ENCODE measurements at regions not wholly inside any gene's neighbourhood (a gene's known extent, or its start where the extent isn't known, plus 50 kb on each side); places are given as distances from the start of the nearest gene placed in this dataset.
A peak's percentile ranks its signal among the peaks of the same experiment; 100 is the strongest.

DNA sequence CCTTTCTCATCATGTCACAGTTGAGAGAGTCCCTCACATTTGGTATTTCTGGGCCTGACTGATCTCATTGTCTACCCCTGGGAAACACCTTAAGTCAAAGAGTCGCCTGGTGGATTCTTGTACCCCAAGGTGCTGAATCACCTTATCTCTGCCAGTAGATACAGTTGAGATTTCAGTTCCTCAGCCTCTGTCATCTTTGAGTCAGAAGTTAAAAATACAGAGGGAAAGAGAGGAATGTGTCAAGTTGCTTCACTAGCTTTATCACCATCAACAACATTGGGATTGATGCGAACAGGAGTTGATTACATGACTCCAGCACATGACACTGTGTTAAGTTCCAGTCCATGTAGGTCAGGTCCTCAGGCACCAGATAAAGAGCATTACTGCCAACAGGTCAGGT, 513.0 kb downstream of the NUF2 start:
- no peak overlapping the region for H3K4me3 ChIP-seq
- H3K27me3 ChIP-seq, result no peaks in the 10 kb centered on the region
- intact Hi-C loops (cut with DNase I), result no loop called here
- no peak overlapping the region for H3K27ac ChIP-seq
- no peaks in the 10 kb centered on the region for H3K9me3 ChIP-seq
- no peaks in the 10 kb centered on the region for H3K36me3 ChIP-seq
- H3K9ac ChIP-seq (ENCODE audit: low read depth in 2 of 2, low read length in 2 of 2), result no peak overlapping the region
- H3K4me1 ChIP-seq, result no peaks in the 10 kb centered on the region
- no peak for DNase-seq
- TF ChIP-seq, protein P1, sequence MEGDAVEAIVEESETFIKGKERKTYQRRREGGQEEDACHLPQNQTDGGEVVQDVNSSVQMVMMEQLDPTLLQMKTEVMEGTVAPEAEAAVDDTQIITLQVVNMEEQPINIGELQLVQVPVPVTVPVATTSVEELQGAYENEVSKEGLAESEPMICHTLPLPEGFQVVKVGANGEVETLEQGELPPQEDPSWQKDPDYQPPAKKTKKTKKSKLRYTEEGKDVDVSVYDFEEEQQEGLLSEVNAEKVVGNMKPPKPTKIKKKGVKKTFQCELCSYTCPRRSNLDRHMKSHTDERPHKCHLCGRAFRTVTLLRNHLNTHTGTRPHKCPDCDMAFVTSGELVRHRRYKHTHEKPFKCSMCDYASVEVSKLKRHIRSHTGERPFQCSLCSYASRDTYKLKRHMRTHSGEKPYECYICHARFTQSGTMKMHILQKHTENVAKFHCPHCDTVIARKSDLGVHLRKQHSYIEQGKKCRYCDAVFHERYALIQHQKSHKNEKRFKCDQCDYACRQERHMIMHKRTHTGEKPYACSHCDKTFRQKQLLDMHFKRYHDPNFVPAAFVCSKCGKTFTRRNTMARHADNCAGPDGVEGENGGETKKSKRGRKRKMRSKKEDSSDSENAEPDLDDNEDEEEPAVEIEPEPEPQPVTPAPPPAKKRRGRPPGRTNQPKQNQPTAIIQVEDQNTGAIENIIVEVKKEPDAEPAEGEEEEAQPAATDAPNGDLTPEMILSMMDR (IDR thresholded peaks at IDR 0.05), result no peak

DNA sequence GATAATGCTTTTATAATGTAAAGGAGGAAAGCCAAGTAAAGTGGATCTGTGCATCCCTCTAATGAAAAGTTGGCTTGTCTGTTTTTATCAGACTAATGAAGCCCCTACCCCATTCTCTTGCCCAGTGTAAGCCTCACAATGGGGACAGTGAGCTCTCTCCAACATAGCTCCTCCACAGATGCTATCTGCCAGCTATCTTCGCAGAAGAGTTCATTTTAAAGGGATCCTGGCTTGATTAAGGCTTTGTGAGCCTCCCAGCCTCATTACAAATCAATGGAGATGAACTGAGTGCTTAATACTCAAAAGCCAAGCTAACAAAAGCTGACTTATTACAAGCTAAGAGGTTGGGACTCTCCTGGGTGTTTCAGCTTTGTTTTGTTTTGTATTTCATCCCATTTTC, 514.7 kb downstream of the NUF2 start:
- no peak for DNase-seq
- H3K36me3 ChIP-seq, result no peaks in the 10 kb centered on the region
- no peak overlapping the region for H3K27ac ChIP-seq
- intact Hi-C loops (cut with DNase I), result no loop called here
- H3K9ac ChIP-seq (ENCODE audit: low read depth in 2 of 2, low read length in 2 of 2), result no peak overlapping the region
- TF ChIP-seq, protein P1 (IDR thresholded peaks at IDR 0.05), result no peak
- no peak overlapping the region for H3K4me3 ChIP-seq
- H3K9me3 ChIP-seq, result no peaks in the 10 kb centered on the region
- H3K27me3 ChIP-seq, result no peaks in the 10 kb centered on the region
- H3K4me1 ChIP-seq, result no peaks in the 10 kb centered on the region

DNA sequence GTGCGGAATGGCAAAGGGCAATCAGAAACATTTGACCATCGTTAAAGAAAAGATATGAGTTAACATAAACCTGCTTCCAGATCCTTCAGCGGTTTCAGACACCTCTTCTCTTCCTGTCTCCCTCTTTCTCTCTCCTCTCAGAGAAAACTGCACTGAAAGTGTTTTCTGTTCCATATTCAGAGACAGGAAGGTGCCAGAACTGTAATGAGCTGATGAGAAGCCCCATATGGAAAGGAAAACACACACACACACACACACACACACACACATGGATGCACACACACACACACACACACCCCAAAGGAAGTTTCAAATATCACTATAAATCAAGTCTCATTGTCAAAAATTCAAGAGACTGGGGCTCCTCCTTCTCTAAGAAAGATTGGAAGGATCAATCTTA, 515.5 kb downstream of the NUF2 start:
- intact Hi-C loops (cut with DNase I), result no loop called here
- Histone ChIP-seq H3K36me3 (no peaks in the 10 kb centered on the region), H3K27ac (no peak overlapping the region), H3K4me1 (no peaks in the 10 kb centered on the region), H3K27me3 (no peaks in the 10 kb centered on the region), H3K9me3 (no peaks in the 10 kb centered on the region), H3K4me3 (no peak overlapping the region), H3K9ac (ENCODE audit: low read depth in 2 of 2, low read length in 2 of 2) (no peak overlapping the region)
- TF ChIP-seq, protein P1 (IDR thresholded peaks at IDR 0.05), result no peak
- no peak for DNase-seq

DNA sequence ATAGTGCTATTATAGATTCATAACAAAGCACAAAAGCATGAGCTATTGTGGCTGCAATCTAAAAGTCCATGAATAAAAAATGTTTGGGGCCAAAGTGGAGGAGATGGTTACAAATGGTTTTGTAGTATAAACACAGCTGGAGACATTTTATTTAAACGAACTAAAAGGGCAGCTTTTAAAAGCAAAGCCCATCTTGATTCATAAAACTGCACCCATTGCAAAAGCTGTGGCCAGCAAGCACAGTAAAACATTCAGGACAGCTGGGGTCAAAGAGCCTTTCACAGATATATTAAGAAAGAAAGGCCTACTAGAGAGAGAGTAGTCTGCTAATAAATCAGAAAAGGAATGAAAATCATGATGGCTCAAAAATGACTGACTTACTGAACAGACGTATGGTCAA, 520.8 kb downstream of the NUF2 start:
- Histone ChIP-seq H3K27me3 (no peaks in the 10 kb centered on the region), H3K36me3 (no peaks in the 10 kb centered on the region), H3K4me1 (no peaks in the 10 kb centered on the region), H3K9ac (ENCODE audit: low read depth in 2 of 2, low read length in 2 of 2) (no peak overlapping the region), H3K4me3 (no peak overlapping the region), H3K27ac (peak overlapping the region; percentile 22), H3K9me3 (no peaks in the 10 kb centered on the region)
- intact Hi-C loops (cut with DNase I), result no loop called here
- no peak for DNase-seq
- TF ChIP-seq, protein P1 (IDR thresholded peaks at IDR 0.05), result no peak

DNA sequence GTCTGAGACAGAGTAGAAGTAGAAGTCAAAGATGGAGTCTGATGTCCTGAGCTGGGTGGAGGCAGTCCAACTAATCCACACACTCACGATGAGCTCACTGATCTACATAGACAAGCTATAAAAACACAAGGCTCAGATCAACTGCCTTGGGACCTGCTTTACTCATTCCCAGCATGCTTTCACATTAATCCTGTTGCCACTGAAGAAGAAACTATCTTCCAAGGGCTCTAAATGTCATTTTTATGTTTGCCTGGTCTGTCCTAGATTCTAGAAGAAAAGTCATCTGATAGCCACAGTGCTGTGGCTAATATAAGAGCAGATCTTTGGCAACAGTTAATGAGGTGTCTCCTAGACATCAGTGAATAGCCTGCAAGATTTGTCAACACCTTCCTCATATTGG, 522.7 kb downstream of the NUF2 start:
- H3K9me3 ChIP-seq, result no peaks in the 10 kb centered on the region
- H3K4me1 ChIP-seq, result no peaks in the 10 kb centered on the region
- TF ChIP-seq, protein P1 (IDR thresholded peaks at IDR 0.05), result no peak
- no peak for DNase-seq
- H3K27ac ChIP-seq, result no peak overlapping the region
- H3K36me3 ChIP-seq, result no peaks in the 10 kb centered on the region
- no peaks in the 10 kb centered on the region for H3K27me3 ChIP-seq
- H3K9ac ChIP-seq (ENCODE audit: low read depth in 2 of 2, low read length in 2 of 2), result no peak overlapping the region
- intact Hi-C loops (cut with DNase I), result no loop called here
- H3K4me3 ChIP-seq, result no peak overlapping the region

DNA sequence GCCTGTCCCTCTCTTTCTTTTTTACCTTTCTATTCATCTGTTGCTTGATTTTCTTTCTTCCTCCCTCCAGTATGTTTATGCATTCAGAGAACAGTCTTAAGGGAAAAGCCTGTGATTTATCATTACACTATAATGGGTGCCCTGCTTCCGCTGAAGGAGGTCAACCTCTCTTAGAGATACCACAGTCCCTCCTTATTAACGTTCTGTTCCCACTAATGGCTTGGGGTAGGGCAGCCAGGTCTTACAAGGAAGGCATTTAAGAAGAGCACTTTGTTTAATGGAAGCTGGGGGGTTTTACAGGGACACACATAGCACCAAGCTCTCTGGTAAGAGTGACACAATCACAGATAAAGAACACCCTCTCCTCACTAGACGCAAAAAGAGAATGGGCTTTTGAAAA, 523.5 kb downstream of the NUF2 start:
- Histone ChIP-seq H3K27me3 (no peaks in the 10 kb centered on the region), H3K4me3 (no peak overlapping the region), H3K9me3 (no peaks in the 10 kb centered on the region), H3K36me3 (no peaks in the 10 kb centered on the region), H3K4me1 (no peaks in the 10 kb centered on the region), H3K27ac (no peak overlapping the region), H3K9ac (ENCODE audit: low read depth in 2 of 2, low read length in 2 of 2) (no peak overlapping the region)
- no peak for DNase-seq
- intact Hi-C loops (cut with DNase I), result no loop called here
- TF ChIP-seq, protein P1 (IDR thresholded peaks at IDR 0.05), result no peak
